K562 (cell line): ENCODE measurements at regions not wholly inside any gene's neighbourhood (a gene's known extent, or its start where the extent isn't known, plus 50 kb on each side); places are given as distances from the start of the nearest gene placed in this dataset.

Experiments used
- CAMTA2 ChIP-seq: fragments of 250-450 bp; sonication (Bioruptor Pico); conservative IDR thresholded peaks from 2 replicates; pipeline ENCODE4 v1.5.1; 2022
- DEAF1 ChIP-seq: fragments of 450-650 bp; formaldehyde crosslinking; IDR thresholded peaks from 2 replicates; pipeline ENCODE4 v1.4.0; 2020; ENCODE audit warnings: mild to moderate bottlenecking, moderate library complexity
- EP300 ChIP-seq: IDR thresholded peaks from 2 replicates; pipeline ENCODE4 v1.6.1; 2012; ENCODE audit warnings: low read length, improper control_type of control experiment
- ETV5 ChIP-seq: sonication (generic); formaldehyde crosslinking; IDR thresholded peaks from 2 replicates; pipeline ENCODE4 v1.4.0; 2020; ENCODE audit warnings: low read depth, mild to moderate bottlenecking, missing genetic modification reagents
- LCOR ChIP-seq: sonication (generic); formaldehyde crosslinking; IDR thresholded peaks from 2 replicates; pipeline ENCODE4 v1.8.0; 2022; ENCODE audit warnings: mild to moderate bottlenecking, missing genetic modification reagents
- MGA ChIP-seq: fragments of 450-650 bp; IDR thresholded peaks from 2 replicates; pipeline ENCODE4 v1.6.1; 2016; ENCODE audit warnings: mild to moderate bottlenecking, moderate library complexity
- RBBP5 ChIP-seq: fragments of 200-600 bp; sonication (generic); IDR thresholded peaks from 2 replicates; pipeline ENCODE4 v1.6.1; 2012; ENCODE audit warnings: borderline replicate concordance, mild to moderate bottlenecking, low read length, control low read depth, inconsistent platforms; ENCODE audit not compliant: insufficient read depth, poor library complexity, severe bottlenecking
- STAG1 ChIP-seq: sonication (generic); formaldehyde crosslinking; IDR thresholded peaks from 2 replicates; pipeline ENCODE4 v1.5.0; 2020; ENCODE audit warnings: missing genetic modification reagents, borderline replicate concordance
- VEZF1 ChIP-seq: fragments of 200-800 bp; sonication (Bioruptor generic); IDR thresholded peaks from 2 replicates; pipeline ENCODE4 v1.6.1; 2017; ENCODE audit warnings: missing genetic modification characterization, missing compliant biosample characterization
- ZC3H8 ChIP-seq: fragments of 450-650 bp; IDR thresholded peaks from 2 replicates; pipeline ENCODE4 v1.6.1; 2017
- ZFX ChIP-seq: sonication (generic); formaldehyde crosslinking; IDR thresholded peaks from 2 replicates; pipeline ENCODE4 v1.8.0; 2022; ENCODE audit warnings: mild to moderate bottlenecking, missing genetic modification reagents, moderate library complexity
- ZNF263 ChIP-seq: sonication (generic); formaldehyde crosslinking; IDR thresholded peaks from 2 replicates; pipeline ENCODE4 v1.8.0; 2022; ENCODE audit warnings: mild to moderate bottlenecking, missing genetic modification reagents, borderline replicate concordance
- ZNF316 ChIP-seq: fragments of 450-650 bp; IDR thresholded peaks from 2 replicates; pipeline ENCODE4 v1.6.1; 2016
- ZSCAN32 ChIP-seq: fragments of 450-650 bp; formaldehyde crosslinking; IDR thresholded peaks from 2 replicates; pipeline ENCODE4 v1.4.0; 2020; ENCODE audit warnings: mild to moderate bottlenecking, moderate library complexity

GRCh38 chr11:69918938-69919650 lies 99.9 kb upstream of the FGF3 start (continued):
- no peak for TF ChIP-seq ZC3H8
- TF ChIP-seq ZSCAN32 (CRISPR knock-in tag), result no peak
- 0 out of 2 replicates have a peak, but pooled peaks have one; percentile 7 for TF ChIP-seq EP300
- TF ChIP-seq RBBP5, result no peak
- TF ChIP-seq VEZF1 (CRISPR knock-in tag), result peak; percentile 43; the same call in 1 of the 2 replicates
- TF ChIP-seq STAG1 (CRISPR knock-in tag), result peak; percentile 80; the same call in 1 of the 2 replicates
- TF ChIP-seq ZFX (CRISPR knock-in tag), result no peak
- TF ChIP-seq MGA, result no peak
- no peak for TF ChIP-seq ZNF316
- TF ChIP-seq ZNF263 (CRISPR knock-in tag), result peak; percentile 79; the same call in 1 of the 2 replicates
- TF ChIP-seq DEAF1 (CRISPR knock-in tag), result peak; percentile 89
- no peak for TF ChIP-seq CAMTA2 (CRISPR knock-in tag)
- no peak for TF ChIP-seq LCOR (CRISPR knock-in tag)
- TF ChIP-seq ETV5 (CRISPR knock-in tag), result no peak
